Body of pancreas (tissue), 4 donors: ENCODE measurements at regions not wholly inside any gene's neighbourhood (a gene's known extent, or its start where the extent isn't known, plus 50 kb on each side); places are given as distances from the start of the nearest gene placed in this dataset.

Experiments
- ATAC-seq: fragments of 150-250 bp; one replicate; pipeline ENCODE4 v1.9.1; 2016
- DNase-seq, 4 donors: peaks; one replicate each; pipeline ENCODE4 v3.0.0-alpha.2; 2019
- H3K27ac ChIP-seq, 4 donors: fragments of 200-600 bp; sonication (generic); 1 replicate in 3 of 4; 2 replicates in 1 of 4; pipeline versions ENCODE4 v1.5.1 to v1.6.1; 2016 to 2019; ENCODE audit warnings: mild to moderate bottlenecking in 1 of 4, mixed read lengths in 1 of 4, moderate library complexity in 1 of 4
- H3K27me3 ChIP-seq, 2 donors: fragments of 200-600 bp; sonication (generic); one replicate each; pipeline ENCODE4 v1.6.0; 2016; ENCODE audit warnings: mild to moderate bottlenecking in 1 of 2
- H3K36me3 ChIP-seq, 2 donors: fragments of 200-600 bp; sonication (generic); replicated peaks in 1 of 2; 2 replicates each; pipeline ENCODE4 v1.5.1; 2016; ENCODE audit warnings: low read depth in 2 of 2; ENCODE audit not compliant: insufficient read depth in 1 of 2
- H3K4me1 ChIP-seq: fragments of 200-600 bp; sonication (generic); one replicate; pipeline ENCODE4 v1.6.0; 2016
- H3K4me3 ChIP-seq, 2 donors: fragments of 200-600 bp; sonication (generic); 1 replicate in 1 of 2; 2 replicates in 1 of 2; pipeline ENCODE4 v1.5.1; 2016 to 2019
- H3K9me3 ChIP-seq, 3 donors: fragments of 200-600 bp; sonication (generic); 1 replicate in 2 of 3; 2 replicates in 1 of 3; pipeline ENCODE4 v1.5.1; 2016
- POLR2A ChIP-seq, 3 donors: fragments of 450-650 bp; IDR thresholded peaks; one replicate each; pipeline ENCODE4 v1.6.1; 2016; ENCODE audit warnings: antibody characterized with exemption in 3 of 3, mild to moderate bottlenecking in 2 of 3
- WGBS, 2 donors: methylation state at CpG; one replicate each; pipeline ENCODE4 v1.1.5; 2017; 5-methylcytosine and 5-hydroxymethylcytosine counted together
- intact Hi-C: fragments of 100-400 bp; cut with DNase I; formaldehyde crosslinking; loops from one replicate; pipeline ENCODE4 v1.15.1; 2023
- TF ChIP-seq, protein P1 (sequence below), 7 experiments: fragments of 450-650 bp in 4 of 7; fragments of 200-600 bp in 3 of 7; sonication (generic) in 3 of 7; IDR thresholded peaks; one replicate each; pipeline ENCODE4 v1.5.1; 2016 to 2019; ENCODE audit warnings: antibody characterized with exemption in 7 of 7

DNA sequence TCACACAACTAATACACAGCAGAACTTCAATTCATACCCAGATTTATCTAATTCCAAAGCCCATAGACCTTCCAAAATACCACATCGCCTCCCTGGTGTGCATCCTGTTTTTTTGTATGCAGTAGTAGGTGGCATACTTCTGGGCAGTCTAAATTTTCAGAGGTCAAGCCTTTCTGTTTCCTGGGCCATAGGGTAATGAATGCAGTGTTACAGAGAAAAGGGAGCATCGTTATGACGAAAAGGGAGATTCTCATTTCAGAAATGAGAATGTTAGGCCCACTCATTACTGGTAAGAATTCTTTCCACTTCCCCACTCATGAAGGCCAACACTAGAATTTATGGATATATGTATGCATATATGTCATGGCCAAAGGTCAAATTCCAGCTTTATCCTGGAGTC, 267.8 kb upstream of the ASIC2 start:
- Histone ChIP-seq H3K4me1 (no peaks in the 10 kb centered on the region), H3K4me3 (no peak overlapping the region), H3K27ac (no peak overlapping the region), H3K9me3 (peaks cover 0 to 8% (median 0%) of the 10 kb centered on the region in 3 donors), H3K36me3 (no peaks in the 10 kb centered on the region), H3K27me3 (no peaks in the 10 kb centered on the region)
- 66 to 68% methylated on average over 3 of the region's 3 CpGs for WGBS, 2 donors
- intact Hi-C loops, result no loop called here
- ATAC-seq (no peak), DNase-seq (no peak)
- TF ChIP-seq POLR2A (IDR thresholded peaks at IDR 0.05), result no peak
- TF ChIP-seq, protein P1, sequence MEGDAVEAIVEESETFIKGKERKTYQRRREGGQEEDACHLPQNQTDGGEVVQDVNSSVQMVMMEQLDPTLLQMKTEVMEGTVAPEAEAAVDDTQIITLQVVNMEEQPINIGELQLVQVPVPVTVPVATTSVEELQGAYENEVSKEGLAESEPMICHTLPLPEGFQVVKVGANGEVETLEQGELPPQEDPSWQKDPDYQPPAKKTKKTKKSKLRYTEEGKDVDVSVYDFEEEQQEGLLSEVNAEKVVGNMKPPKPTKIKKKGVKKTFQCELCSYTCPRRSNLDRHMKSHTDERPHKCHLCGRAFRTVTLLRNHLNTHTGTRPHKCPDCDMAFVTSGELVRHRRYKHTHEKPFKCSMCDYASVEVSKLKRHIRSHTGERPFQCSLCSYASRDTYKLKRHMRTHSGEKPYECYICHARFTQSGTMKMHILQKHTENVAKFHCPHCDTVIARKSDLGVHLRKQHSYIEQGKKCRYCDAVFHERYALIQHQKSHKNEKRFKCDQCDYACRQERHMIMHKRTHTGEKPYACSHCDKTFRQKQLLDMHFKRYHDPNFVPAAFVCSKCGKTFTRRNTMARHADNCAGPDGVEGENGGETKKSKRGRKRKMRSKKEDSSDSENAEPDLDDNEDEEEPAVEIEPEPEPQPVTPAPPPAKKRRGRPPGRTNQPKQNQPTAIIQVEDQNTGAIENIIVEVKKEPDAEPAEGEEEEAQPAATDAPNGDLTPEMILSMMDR (IDR thresholded peaks at IDR 0.05), result no peak

DNA sequence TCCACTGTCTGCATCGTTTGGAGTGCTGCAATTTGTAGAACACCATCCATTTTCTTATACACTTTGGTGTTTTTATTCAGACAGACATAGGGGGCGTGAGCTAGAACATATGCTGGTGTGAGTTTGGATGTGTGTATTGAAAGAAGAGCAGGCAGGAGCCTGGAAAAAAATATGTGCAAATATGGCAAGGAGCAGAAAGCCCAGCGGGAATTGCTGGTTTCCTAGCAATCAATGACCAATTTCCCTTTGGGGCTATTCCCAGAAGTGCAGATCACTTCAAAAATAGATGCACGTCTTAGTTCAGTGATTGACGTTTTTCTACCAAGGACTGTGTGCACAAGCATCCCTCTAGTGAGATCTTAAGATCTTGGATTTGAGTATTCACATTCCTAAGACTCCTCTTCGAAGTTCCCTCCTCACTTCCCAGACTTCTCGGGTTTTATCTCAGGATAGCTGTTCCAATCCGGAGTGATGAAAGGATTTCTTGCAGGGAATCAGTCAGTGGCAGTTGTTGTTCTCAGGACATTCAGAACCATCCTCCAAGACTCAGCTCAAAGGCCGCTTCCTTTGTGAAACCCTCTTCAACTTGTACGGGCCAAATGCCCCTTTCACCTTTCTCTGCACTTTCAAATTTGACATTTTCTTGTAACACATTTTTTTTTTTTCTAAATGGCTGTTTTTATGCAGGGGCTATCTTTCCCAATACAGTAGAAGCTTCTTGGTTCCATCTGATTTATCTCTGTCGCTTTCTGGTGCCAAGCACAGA, 268.7 kb upstream of the ASIC2 start:
- no peaks in the 10 kb centered on the region for H3K27me3 ChIP-seq
- no peak for DNase-seq
- ATAC-seq, result no peak
- intact Hi-C loops, result no loop called here
- no peaks in the 10 kb centered on the region for H3K4me1 ChIP-seq
- no peak overlapping the region for H3K27ac ChIP-seq
- H3K9me3 ChIP-seq, result peaks cover 0 to 8% (median 0%) of the 10 kb centered on the region in 3 donors
- no peak for TF ChIP-seq POLR2A (IDR thresholded peaks at IDR 0.05)
- TF ChIP-seq, protein P1 (IDR thresholded peaks at IDR 0.05), result no peak
- no peak overlapping the region for H3K4me3 ChIP-seq
- WGBS, 2 donors, result 40% methylated on average over 11 of the region's 11 CpGs
- no peaks in the 10 kb centered on the region for H3K36me3 ChIP-seq

DNA sequence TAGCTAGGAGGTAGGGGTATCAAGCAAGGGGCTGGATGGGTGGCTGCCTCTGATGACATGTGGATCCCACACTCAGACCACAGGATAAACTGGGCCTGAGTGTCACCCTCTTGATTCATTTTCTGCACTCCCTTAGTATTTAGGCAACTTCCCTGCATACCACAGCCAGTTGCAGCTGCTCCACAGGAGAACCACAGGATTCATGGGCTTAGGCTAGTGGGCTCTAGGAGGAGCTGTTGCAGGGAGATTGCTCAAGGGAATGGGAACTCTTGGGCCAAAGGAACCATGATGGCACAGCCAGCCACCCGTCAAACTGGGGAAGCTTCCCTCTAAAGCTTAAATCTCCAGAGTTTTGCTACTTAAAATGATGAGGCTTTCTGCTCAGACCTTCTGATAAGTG, 269.7 kb upstream of the ASIC2 start:
- DNase-seq (no peak), ATAC-seq (no peak)
- Histone ChIP-seq H3K27ac (no peak overlapping the region), H3K9me3 (peaks cover 0 to 8% (median 0%) of the 10 kb centered on the region in 3 donors), H3K4me3 (no peak overlapping the region), H3K4me1 (no peaks in the 10 kb centered on the region), H3K27me3 (no peaks in the 10 kb centered on the region), H3K36me3 (no peaks in the 10 kb centered on the region)
- intact Hi-C loops, result no loop called here
- 50 to 78% methylated on average over 1 of the region's 1 CpG for WGBS, 2 donors
- TF ChIP-seq, protein P1 (IDR thresholded peaks at IDR 0.05), result no peak
- no peak for TF ChIP-seq POLR2A (IDR thresholded peaks at IDR 0.05)

GRCh38 chr17:33564146-33564545, 271.1 kb upstream of the ASIC2 start:
- no peak for ATAC-seq
- 50 to 61% methylated on average over 3 of the region's 3 CpGs for WGBS, 2 donors

More at GRCh38 chr17:33564146-33564545, 271.1 kb upstream of the ASIC2 start:
- Histone ChIP-seq H3K4me3 (no peak overlapping the region), H3K36me3 (no peaks in the 10 kb centered on the region), H3K27ac (no peak overlapping the region), H3K4me1 (no peaks in the 10 kb centered on the region), H3K9me3 (peaks cover 0 to under 1% (median 0%) of the 10 kb centered on the region in 3 donors), H3K27me3 (no peaks in the 10 kb centered on the region)
- TF ChIP-seq POLR2A (IDR thresholded peaks at IDR 0.05), result no peak
- TF ChIP-seq, protein P1 (IDR thresholded peaks at IDR 0.05), result no peak
- no peak for DNase-seq
- intact Hi-C loops, result no loop called here
